C4-2B (cell line): ENCODE measurements at regions not wholly inside any gene's neighbourhood (a gene's known extent, or its start where the extent isn't known, plus 50 kb on each side); places are given as distances from the start of the nearest gene placed in this dataset.

Experiments
- ZFX ChIP-seq: fragments of 450-650 bp; IDR thresholded peaks from 2 replicates; pipeline ENCODE4 v1.6.1; 2017
- TF ChIP-seq, protein P1 (sequence below): fragments of 450-650 bp; conservative IDR thresholded peaks from 2 replicates; pipeline ENCODE4 v1.5.1; 2017; ENCODE audit warnings: mild to moderate bottlenecking

DNA sequence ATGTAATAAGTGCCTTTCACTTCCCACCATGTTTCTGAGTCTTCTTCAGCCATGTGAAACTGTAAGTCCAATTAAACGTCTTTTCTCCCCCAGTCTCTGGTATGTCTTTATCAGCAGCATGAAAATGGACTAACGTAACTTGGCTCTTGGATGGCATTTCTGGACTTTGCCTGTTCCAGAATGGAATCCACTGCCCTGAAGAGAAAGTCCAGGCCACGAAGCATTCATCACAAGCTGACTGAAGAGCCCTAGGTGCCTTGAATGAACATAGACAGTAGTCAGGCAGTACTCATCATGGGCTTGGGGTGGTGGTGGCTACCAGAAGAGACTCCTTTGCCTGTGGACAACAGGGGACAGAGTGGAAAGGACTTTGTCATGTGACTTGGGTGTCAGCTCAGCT, 1505.0 kb downstream of the SI start:
- TF ChIP-seq, protein P1, sequence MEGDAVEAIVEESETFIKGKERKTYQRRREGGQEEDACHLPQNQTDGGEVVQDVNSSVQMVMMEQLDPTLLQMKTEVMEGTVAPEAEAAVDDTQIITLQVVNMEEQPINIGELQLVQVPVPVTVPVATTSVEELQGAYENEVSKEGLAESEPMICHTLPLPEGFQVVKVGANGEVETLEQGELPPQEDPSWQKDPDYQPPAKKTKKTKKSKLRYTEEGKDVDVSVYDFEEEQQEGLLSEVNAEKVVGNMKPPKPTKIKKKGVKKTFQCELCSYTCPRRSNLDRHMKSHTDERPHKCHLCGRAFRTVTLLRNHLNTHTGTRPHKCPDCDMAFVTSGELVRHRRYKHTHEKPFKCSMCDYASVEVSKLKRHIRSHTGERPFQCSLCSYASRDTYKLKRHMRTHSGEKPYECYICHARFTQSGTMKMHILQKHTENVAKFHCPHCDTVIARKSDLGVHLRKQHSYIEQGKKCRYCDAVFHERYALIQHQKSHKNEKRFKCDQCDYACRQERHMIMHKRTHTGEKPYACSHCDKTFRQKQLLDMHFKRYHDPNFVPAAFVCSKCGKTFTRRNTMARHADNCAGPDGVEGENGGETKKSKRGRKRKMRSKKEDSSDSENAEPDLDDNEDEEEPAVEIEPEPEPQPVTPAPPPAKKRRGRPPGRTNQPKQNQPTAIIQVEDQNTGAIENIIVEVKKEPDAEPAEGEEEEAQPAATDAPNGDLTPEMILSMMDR = no peak
- TF ChIP-seq ZFX = no peak
